GM20000 (cell line): ENCODE measurements at regions not wholly inside any gene's neighbourhood (a gene's known extent, or its start where the extent isn't known, plus 50 kb on each side); places are given as distances from the start of the nearest gene placed in this dataset.

Experiments
- DNase-seq: peaks from one replicate; pipeline ENCODE4 v3.0.0; 2012; ENCODE audit warnings: low spot score
- TF ChIP-seq, protein P1 (sequence below): IDR thresholded peaks from 2 replicates; pipeline ENCODE4 v1.5.1; 2012; ENCODE audit warnings: mild to moderate bottlenecking, control low read depth; ENCODE audit errors: extremely low read depth, missing control alignments

DNA sequence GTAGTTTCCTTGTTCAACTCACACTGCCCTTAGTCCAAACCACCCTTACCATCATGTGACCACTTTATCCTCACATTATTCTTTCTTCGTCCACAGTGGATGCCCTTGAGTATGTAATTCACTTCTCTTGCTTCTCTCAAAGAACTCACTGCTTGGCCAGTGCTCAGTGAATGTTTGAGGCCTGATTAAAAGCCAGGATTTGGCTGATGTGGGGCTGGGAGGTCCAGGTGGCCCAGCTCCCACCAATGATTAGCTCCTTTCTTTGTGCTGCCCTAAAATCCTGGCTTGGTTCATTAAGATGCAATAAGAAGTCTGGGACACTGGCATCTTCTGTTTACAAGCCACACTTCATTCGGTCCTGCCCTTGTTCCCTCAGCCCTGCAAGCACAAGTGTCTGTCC, 97.8 kb upstream of the CELF4 start:
- DNase-seq, result no peak
- TF ChIP-seq, protein P1, sequence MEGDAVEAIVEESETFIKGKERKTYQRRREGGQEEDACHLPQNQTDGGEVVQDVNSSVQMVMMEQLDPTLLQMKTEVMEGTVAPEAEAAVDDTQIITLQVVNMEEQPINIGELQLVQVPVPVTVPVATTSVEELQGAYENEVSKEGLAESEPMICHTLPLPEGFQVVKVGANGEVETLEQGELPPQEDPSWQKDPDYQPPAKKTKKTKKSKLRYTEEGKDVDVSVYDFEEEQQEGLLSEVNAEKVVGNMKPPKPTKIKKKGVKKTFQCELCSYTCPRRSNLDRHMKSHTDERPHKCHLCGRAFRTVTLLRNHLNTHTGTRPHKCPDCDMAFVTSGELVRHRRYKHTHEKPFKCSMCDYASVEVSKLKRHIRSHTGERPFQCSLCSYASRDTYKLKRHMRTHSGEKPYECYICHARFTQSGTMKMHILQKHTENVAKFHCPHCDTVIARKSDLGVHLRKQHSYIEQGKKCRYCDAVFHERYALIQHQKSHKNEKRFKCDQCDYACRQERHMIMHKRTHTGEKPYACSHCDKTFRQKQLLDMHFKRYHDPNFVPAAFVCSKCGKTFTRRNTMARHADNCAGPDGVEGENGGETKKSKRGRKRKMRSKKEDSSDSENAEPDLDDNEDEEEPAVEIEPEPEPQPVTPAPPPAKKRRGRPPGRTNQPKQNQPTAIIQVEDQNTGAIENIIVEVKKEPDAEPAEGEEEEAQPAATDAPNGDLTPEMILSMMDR, result no peak

DNA sequence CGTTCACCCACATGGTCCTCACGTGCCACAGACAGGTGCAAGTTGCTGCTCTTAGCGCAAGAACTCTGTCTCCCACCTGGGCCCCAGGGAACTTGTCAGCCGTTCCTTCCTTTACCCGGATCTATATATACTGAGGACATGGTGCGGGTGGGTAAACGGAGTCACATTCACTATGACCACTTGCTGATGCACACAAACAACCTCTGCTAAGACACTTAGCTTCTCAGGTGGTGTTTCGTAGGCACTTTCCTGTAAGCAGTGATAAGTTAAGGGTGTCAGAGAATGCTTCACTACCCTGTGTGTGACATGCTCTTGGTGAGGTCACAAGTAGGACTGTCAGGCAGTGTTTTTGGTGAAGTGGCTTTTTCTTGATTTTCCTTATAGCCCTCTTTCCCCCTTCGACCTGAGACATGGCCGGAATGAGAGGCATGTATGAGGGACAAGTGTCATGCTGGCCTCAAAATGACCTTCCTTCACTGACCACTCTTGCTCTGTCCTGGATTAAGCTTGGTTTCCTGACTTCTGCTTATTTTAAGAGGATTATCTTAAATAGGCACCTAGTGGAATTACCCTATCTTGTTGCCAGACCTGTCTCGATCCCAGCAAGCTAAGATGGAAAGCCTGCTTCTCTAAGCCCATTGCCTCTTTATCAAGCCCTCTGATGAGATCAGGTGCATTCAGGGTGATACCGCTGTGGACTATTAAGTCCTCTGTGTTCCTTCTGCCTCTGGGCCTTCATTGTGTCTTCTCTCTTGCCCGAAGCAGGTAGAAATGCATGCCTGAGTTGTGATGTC, 97.1 kb upstream of the CELF4 start:
- TF ChIP-seq, protein P1, result no peak

GRCh38 chr18:37662099-37662498, 96.5 kb upstream of the CELF4 start:
- TF ChIP-seq, protein P1, result no peak
- DNase-seq, result no peak

More for the DNA sequence above, 97.1 kb upstream of the CELF4 start:
- DNase-seq, result no peak

DNA sequence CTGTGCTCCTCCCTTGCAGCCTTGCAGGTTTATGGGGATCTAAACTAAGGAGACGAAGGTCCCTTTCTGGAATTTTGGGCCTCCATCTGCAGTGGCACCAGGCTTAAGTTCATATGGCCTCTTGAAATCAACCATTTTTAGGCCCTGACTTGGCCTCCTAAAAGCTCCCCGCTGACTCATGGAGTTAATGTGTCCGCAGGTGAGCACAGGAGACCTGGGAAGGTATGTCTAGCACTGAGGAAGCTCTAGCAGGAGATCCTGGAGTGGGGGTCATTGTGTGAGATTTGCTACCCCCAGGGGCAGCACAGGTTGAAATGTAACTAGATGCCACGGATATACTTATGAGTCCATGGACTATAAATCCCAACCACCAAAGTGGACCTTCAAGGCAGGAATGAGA, 95.9 kb upstream of the CELF4 start:
- TF ChIP-seq, protein P1, result no peak
- no peak for DNase-seq

DNA sequence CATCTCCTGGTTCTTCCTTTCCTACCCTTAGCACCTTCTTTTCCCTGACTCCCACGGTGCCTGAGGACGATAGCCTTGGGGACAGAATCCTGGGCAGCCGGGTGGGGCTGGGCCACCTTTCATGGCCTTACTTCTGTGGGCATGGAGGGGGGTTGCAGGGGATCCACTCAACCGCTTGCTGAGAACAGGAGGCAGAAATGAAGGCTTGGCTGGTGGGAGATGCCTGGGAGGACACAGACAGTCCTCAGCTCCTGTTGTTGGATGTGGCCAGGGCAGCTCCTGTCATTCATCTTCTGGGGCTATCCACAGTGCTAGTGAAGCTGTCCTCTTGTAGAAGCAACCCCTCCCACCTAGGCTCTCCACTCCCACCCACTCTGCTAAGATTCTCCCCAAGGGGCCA, 95.5 kb upstream of the CELF4 start:
- no peak for DNase-seq
- TF ChIP-seq, protein P1, result no peak

- TF ChIP-seq, protein P1, result no peak
- DNase-seq, result no peak
Measured at GRCh38 chr18:37660658-37661057, 95.1 kb upstream of the CELF4 start.

- DNase-seq, result no peak
- TF ChIP-seq, protein P1, result no peak
Measured at GRCh38 chr18:37659906-37660305, 94.3 kb upstream of the CELF4 start.
